NCI-H1694 (cell line): ENCODE measurements at regions not wholly inside any gene's neighbourhood (a gene's known extent, or its start where the extent isn't known, plus 50 kb on each side); places are given as distances from the start of the nearest gene placed in this dataset.

Experiments
- DNase-seq: peaks from one replicate; lab custom pipeline; 2025; lab: John Stamatoyannopoulos, UW

DNA sequence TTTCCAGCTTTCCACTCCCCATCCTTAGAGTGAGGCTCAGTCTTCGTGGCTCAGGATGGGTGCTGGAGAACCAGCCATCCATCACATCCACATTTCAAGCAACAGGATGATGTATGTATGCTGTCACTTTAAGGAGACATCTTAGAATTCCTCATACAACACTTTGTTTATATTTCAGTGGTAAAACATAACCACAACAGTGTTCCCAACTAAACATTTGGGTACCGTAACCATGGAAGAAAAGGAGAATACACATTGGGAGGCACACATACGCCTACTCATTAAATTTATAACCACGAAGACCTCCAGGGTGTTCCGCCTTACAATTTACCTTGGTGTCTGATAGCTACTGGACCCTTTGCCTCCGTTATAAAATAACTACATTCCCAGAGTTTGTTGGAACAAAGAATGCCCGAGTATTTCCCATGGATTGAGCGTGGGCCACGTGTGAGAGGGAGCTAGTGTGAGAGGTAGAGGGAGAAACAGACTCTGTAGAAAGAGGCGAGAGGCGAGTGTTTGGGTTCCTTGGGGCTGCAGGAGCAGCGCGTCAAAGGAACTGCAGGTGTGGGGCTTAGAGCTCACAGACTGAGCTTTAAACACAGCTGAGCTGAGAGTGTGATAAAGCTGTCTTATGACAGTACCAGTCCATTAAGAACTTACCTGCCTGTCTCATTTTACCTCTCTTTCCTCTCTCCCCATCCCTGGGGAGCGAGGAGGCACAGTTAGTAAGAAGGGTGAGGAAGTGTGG lies 111.5 kb upstream of the USP24 start:
- no peak for DNase-seq

DNA sequence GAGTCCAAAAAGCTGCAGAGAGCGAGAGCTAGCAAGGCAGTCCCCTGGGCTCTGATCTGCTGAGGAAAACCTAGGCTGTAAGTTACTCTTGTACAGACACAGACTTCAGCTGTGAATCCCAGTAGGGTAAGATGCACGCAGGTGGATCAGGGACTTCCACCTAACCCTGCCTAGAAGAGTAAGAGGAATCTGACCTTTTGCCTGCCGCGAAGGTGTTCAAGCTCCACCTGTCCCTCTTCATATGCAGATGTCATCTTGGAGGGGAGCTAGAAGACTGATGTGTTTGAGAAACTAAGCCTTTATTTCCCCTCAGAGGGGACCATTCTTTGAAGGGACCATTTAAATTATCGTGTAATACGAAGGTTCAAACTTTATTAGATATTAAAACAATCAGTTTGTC lies 108.6 kb upstream of the USP24 start:
- no peak for DNase-seq

DNA sequence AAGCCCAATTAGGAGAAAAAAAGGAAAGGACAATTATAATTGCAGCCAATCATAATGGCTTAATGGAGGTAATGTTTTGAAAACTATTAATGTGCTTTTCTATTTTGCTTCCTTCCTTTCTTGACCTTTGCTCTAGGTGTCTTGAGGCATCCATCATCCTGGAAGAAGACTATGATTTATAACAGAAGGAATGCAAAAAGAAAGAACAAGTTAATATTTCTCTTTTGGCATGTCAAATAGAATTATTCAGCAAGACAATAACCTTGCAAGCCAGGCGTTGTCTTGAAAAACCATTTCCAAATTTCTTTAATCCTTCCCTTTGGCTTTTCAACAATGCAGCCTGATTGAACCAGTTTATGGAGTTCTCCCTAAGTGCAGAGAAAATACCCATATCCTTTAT lies 107.7 kb upstream of the USP24 start:
- no peak for DNase-seq

DNA sequence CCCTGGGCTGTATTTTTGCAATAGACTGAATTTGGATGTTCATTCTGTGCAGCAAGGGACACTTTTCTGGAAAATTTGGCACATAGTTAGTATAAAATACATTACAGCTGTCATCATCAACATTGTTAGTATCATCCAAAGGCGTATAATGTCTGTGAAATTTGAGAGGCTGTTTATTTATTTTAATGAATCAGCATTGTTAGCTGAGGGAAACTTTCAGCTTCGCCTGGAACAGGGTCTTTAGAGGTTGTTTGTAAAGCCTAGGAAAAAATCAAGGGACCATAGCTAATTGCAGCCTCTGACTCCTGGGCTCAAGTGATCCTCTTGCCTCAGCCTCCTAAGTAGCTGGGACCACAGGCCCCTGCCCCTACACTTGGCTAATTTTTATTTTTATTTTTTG lies 106.8 kb upstream of the USP24 start:
- DNase-seq: peak; percentile 65

DNA sequence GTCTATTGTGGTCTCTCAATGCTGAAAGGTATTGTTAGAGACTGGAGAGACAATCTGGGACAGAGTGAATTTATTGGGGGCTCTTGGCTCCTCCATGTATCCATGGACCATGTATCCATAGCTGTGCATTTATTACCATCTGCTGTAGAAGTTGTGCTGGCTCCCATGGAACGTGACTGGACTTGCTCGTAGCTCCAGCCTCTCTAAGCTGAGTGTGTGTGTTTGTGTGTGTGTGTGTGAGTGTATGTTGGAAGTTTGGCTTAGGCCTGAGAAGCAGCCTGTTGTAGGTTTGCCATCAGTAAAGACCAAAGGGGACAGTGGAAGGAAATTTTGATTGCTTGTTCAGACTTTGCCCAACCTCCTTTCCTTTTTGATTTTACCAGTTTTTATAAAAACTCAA lies 105.7 kb upstream of the USP24 start:
- peak; percentile 77 for DNase-seq

DNA sequence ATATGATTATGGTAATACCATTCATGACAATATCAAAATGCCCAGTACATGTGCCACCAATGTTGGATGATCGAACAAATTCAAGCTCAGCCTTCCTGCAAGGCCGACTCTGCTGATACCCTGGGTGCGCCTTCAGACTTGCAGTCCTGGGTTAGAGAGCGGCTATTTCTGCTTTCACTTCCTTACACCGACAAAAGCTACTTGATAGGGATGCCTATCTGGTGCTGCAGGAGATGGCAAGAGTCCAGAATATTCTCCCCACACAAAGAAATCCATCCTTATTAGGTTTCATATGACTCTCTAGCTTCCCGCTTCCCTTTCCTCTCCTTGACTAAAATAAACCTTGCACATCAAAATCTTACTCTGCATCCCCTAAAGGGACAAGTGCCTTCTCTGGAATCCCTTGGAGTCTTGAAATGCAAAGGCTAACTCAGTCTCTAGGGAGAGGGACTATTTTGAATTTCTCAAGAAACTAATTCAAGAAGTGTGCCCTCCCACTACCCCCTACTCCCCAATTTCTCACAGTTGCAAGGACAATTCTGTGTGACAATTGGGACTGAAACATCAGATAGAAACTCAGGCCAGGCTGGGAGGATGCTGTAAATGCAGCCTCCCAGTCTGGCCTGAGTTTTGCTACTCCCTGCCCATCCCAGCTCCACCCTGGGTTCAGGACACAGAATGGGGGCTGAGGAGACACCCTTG lies 103.1 kb upstream of the USP24 start:
- DNase-seq: no peak

DNA sequence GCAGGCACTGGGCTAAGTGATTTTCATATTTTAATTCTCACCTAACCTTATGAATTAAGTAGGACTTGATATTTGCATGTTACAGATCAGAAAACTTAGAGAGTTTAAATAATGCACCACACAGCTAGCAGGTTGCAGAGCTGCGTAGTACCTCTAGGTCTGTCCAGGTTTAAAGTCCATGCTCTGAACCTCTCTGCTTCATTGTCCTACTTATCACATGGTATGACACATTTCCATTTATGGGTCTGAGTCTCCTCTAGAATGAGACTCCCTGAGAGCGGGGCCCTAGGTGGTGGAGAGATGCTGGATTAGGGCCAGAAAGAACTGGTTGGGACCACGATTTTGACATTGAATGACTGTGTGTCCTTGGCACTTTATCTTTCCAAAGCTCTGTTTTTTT lies 102.5 kb upstream of the USP24 start:
- DNase-seq: no peak

DNA sequence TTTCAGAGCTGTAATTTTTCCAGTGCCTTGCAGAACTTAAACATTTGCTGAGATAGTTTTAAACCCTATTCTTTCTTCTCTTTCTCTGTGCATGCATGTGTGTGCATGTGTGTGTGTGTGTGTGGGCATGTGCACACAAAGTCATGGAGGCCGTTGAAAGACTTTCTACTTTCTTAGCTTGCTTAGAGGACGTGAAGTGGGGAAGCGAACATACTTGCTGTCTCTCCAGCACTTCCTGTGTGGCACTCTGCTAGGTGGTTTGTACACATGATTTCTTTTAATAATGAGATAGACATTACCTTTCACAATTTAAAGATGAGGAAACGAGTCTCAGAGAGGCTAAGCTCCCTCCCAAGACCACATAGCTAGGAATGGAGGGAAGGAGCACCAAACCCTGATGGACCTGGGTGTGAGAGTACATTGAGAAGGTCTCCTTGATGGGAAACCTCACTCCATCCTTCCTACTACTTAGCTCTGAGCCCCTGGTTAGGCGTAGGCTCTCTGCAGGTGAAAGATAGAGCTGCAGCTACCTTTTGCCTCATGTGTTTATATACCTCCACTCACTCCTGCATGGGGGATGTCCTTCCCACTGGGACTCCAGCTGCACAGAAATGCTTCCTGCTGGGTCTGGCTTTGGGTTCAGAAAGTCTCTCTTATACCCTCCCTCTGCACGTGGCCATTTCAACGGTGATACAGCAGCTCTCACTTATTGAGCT lies 101.9 kb upstream of the USP24 start:
- DNase-seq: no peak

DNA sequence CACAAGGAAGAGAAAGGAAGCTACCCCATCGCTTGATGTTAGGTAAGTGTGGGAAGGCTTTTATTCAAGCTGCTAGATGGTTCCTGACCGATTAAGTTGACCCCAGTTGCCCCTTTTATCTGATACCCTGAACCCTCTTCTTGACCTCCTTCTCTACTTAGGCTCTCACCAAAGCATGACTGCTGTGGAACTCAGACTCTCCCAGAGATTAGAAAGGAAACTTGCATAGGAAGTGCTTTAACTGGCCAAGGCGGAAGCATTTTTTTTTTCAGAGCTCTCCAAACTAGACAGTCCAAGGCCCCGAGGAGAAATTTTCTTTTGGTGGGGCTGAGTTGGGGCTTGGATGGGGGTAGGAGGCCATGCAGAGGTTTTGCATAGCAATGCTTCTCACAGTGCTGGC lies 101.3 kb upstream of the USP24 start:
- no peak for DNase-seq

DNA sequence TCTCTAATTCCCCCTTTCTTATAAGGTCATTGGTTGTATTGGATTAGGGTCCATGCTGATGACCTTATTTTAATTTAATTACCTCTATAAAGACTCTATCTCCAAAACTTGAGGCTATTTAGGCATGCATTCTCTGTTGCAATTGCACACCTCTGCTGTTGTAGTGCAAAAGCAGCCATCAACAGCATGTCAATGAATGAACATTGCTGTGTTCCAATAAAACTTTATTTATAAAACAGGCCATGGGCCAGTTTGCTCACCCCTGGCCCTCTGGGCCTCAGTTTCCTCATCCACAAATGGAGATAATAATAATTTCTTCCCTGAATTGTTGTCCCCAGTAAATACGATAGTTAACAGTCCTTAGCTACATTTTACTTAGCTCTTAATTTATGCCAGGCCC lies 100.4 kb upstream of the USP24 start:
- no peak for DNase-seq

DNA sequence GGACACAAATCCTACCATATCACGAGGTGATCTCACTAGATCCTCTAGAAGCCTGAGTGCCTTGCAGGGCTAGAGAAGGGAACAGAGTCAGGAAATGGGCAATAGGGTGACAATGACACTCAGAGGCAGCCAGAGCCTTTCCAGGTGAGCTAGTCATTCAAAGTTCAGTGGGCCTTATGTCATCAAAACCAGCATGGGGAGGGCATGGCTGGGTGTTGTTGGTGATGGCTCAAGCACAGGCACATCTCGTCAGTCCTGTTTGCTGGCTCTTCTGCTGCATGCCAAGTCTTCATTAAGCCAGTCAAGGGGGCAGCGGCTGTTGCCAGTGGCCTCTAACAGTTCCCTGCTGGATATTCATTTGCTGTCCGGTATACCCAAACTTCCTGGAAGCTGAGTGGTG lies 99.6 kb upstream of the USP24 start:
- DNase-seq: no peak

DNA sequence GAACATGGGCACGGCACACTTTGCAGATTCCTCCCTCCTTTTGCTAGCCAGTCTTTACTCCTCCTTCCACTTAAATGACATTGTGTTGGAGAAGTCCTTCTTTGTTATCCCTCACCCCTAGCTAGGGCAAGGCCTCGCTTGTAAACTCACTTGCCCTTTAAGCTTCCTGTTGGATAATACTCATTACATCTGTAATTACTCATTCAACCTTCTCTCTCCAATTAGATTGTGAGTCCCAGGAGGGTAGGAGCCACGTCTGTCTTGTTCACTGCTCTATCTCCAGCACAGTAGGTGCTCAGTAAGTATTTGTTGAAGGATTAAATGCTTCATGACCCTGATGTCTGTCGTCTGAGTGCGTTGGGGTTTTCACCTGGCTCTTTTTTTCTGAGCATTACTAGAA lies 98.7 kb upstream of the USP24 start:
- DNase-seq: no peak

DNA sequence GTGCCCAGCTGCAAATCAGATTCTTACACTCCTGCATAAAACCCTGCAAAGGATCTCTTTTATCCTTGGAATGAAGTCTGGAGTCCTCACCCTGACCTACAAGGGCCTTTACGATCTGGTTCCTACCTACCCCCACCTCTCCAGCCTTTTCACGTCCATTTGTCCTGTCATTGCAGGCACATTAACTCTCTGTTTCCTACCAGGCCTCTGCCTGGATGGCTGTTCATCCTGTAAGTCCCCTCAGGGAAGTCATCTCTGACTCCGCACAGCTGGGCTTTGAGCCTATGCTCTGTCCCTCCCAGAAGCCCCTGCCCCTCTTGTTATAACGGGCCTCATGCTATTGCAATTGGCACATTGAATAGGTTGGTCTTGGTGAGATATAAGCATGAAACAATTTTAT lies 96.8 kb upstream of the USP24 start:
- DNase-seq: no peak

DNA sequence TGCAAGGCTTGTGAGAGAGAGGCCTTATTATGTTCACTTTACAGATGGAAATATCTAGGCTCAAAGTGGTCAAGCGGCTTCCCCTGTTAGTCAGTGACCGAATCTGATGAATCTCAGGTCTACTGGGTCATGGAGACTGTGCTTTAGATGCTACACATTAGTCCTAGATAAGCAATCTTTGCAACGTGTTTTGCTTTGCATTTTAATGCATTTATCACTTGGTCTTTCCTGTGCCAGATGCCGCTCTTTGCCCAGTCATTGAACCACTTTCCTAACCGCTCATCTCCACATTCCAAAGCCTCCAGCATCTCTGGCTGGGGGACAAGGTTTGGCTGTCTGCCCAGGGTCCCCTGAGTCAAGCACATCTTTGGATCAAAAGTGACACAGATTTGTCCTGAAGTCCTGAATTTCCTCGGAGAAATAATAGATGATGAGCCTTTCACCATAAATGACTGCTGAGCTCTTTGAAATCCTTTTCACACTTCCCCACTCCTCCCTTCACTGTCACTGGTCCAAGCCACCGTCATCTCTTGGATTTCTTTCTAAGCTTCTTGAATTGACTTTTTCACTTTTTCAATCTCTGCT lies 96.0 kb upstream of the USP24 start:
- DNase-seq: no peak

DNA sequence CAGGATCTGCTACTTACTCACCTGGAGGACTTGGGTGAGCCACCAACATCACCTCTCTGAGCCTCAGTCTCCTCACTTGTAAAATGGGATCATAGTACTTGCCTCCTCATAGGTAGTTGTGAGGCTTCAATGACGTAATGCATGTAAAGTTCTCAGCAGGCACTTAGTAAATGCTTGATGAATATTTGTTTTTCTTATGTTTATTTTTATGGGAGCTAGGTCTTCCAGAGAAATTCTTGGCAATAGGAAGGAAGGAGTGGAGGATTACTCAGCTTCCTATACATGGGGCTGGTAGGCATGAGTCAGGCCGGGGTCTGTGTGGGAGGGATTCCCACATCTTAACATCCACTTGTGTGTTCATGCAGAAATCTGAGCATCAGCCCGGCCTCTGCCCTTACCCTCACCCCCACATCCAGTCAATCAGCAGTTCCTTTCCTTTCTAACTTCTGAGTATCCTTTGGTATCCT lies 95.4 kb upstream of the USP24 start:
- DNase-seq: no peak

DNA sequence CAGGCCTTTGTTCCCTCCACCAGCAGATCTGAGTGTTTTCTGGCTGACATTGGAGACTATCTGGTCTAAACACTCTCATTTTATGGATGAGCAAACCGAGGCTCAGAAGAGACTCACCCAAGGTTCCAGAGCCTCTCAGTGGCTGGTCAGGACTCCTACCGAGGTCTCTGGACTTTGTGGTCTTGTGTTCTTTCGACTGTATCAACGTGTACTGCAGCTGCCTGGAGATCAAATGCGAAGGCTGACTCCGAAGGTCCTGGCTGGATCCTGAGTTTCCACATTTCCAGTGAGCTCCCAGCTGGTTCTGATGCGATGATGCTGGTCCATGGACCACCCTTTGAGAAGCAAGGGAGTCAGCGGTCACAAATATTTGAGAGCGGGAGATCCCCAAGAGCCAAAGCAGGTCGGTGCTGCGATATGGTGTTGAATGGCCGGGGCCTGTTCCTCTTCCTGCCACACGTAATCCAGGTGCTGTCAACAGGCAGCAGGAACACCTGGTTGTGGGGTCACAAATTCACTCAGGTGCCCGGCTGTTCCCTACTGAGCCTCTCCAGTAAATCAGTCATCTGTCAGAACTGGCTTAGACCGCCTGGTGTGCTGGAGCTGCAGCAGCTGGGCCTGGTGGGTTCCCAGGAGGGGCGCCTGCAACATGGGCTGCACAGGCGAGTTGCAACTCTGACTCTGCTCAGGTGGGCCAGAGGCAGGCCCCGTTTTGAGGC lies 94.8 kb upstream of the USP24 start:
- no peak for DNase-seq

DNA sequence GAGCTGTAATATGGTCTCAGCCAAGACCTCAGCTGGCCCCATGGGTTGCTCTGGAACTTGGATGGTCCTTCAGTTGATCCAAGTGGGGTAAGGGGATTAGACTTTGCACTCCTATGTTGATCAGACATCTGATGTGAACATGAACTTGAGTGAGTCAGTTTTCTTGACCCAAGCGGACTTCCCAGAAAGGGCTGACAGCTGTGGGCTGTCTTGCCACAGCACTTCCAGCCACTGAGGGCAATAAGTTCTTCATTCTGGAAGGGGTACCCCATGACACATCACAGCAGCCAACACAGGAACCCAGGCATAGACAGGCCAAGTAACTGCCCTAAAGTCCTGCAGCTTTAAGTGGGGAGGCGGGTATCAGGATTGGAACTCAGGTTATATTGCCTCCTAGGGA lies 93.9 kb upstream of the USP24 start:
- DNase-seq: no peak

DNA sequence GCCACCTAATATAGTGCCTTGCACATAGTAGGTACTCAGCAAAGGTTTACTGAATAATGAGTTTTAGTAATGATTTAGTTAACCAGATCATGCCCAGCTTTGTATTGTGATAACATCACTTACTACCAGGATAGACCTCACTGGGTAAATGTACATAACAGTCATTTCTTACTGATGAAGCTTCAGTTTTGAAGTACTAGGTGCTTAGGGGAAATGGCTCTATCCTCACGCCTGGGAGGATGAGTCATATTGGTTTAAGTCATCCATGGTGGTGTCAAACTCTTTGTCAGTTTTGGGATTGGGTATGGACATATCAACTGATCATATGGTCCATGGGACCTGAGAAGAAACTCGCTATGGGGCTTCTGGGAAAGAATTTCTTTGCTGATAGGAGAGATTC lies 90.6 kb upstream of the USP24 start:
- no peak for DNase-seq

DNA sequence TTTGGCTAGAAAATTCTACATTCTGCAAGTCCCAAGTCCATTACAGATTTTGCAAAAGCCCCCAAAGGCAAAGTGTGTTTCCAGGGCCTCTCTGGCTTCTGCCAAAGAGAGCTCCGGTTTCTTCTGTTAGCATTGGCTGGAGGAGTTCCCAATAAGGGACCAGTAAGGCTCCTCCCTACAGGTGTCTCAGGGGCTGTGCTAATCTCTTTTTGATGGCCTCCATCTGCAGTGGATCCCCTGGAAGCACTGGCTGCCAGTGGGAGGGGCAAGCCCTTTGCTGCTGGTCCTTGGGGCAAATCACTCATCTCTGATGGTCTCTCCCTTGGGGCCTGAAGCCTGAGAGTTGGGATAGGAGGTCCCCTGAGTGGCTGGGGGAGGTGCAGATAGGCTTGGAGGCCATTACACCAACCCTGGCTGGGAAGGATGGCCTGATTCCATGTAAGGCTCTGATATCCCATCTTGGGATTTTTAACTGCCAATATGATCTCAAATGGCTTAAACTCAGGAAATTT lies 89.1 kb upstream of the USP24 start:
- no peak for DNase-seq

DNA sequence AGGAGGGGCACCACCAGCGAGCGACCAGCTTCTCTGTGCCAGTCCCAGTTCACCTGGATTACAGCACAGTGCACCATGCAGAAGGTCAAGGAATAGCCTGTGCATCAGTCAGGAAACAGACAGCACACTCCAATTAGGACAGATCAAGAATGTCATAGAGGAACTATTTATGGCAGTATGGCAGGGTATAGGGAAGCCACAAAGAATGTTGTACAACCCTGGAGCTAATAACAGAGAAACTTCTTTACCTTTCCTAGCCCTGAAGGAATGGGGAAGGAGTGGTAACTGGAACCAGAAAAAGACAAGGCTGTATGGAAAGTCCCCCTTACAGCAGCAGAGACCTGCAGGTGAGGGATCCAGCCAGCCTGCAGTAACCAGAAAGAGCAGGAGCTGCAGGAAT lies 87.8 kb upstream of the USP24 start:
- no peak for DNase-seq

DNA sequence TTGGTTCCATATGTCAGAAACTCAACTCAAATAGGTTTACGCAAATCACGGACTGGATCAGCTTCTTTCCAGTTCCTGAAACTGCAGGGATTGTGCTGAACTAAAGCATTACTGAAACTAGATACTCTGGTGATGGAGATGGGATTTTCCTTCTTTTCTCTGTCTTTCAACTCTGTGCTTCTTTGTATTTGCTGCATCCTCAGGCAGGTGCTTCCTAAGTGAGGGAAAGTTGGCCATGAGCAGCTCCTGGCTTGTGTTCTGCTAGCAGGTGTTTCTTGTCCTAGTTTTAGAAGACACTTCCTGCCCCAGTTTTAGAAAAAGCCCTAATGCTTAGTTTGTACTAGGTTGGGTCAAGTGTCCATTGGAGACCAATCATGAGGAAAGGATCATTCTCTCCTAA lies 86.7 kb upstream of the USP24 start:
- DNase-seq: no peak

DNA sequence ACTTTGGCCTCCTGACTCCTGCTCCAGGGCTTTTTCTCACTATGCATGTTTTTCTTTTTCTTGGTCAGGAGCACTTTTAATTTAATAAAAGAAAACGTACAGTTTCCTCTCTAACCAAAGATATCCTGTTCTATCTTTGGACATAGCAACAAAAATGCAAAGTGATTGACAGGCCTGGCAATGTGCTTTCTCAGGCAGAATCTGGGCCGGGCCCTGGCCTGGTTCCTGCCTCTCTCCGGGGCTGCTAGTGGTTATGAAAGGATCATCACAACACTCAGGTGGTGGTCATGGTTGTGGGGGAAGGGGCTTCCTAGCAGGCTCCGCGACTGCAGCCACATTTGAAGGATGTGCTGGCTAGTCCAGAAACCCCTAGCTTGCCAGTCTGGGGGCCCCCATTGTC lies 85.8 kb upstream of the USP24 start:
- DNase-seq: no peak
